ENCODE measurements at regions not wholly inside any gene's neighbourhood (a gene's known extent, or its start where the extent isn't known, plus 50 kb on each side); places are given as distances from the start of the nearest gene placed in this dataset.
"Not testable (repeated sequence)": the region's sequence is repeated elsewhere in the genome, so short reads cannot be mapped to it uniquely, and the experiment has no call there.

- no peaks in the 10 kb centered on the region for H3K36me3 ChIP-seq (ENCODE audit: control insufficient read depth, insufficient read depth, low read length)
Observed at GRCh38 chr6:15170126-15170525, 75.7 kb upstream of the JARID2 start.

GRCh38 chr6:15171026-15171425 is 74.8 kb upstream of the JARID2 start:
- Histone ChIP-seq H3K36me3 (ENCODE audit: control insufficient read depth, insufficient read depth, low read length) (no peaks in the 10 kb centered on the region), H3K4me3 (ENCODE audit: low read depth, low read length) (no peak overlapping the region), H3K27me3 (ENCODE audit: control insufficient read depth, insufficient read depth, low read length) (no peaks in the 10 kb centered on the region)
- TF ChIP-seq, protein P1, sequence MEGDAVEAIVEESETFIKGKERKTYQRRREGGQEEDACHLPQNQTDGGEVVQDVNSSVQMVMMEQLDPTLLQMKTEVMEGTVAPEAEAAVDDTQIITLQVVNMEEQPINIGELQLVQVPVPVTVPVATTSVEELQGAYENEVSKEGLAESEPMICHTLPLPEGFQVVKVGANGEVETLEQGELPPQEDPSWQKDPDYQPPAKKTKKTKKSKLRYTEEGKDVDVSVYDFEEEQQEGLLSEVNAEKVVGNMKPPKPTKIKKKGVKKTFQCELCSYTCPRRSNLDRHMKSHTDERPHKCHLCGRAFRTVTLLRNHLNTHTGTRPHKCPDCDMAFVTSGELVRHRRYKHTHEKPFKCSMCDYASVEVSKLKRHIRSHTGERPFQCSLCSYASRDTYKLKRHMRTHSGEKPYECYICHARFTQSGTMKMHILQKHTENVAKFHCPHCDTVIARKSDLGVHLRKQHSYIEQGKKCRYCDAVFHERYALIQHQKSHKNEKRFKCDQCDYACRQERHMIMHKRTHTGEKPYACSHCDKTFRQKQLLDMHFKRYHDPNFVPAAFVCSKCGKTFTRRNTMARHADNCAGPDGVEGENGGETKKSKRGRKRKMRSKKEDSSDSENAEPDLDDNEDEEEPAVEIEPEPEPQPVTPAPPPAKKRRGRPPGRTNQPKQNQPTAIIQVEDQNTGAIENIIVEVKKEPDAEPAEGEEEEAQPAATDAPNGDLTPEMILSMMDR (IDR thresholded peaks at IDR 0.05; ENCODE audit: insufficient read depth, low read length, poor library complexity, severe bottlenecking), result no peak
- no peak for DNase-seq (ENCODE audit: low read depth)

More at GRCh38 chr6:15170126-15170525, 75.7 kb upstream of the JARID2 start:
- Histone ChIP-seq H3K27me3 (ENCODE audit: control insufficient read depth, insufficient read depth, low read length) (no peaks in the 10 kb centered on the region), H3K4me3 (ENCODE audit: low read depth, low read length) (no peak overlapping the region)
- TF ChIP-seq, protein P1 (IDR thresholded peaks at IDR 0.05; ENCODE audit: insufficient read depth, low read length, poor library complexity, severe bottlenecking), result no peak
- no peak for DNase-seq (ENCODE audit: low read depth)

DNA sequence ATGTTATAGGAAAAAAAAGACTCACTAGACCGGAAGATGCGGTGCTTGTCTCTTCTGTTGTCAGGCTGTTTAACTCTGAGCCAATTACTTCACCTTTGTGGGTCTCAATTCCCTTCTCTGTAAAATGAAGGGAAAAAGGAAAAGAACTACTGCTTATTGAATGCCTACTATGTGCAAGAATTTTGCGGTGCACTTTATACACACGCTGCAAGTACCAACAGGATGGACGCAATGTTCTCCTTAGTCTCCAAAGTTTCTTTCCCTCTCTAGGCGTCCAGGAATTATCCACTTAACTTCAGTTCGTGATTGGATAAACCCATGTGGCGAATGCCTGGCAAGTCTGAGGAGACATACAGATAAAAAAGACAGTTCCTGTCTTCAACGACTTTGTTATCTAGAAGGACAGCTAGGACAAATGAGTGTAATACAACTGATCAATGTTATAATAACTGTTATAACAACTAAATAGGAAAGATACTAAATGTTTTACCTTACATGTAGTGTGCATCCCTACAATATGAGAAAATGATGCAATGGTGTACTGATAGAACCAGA is 69.0 kb upstream of the JARID2 start:
- H3K27me3 ChIP-seq (ENCODE audit: control insufficient read depth, insufficient read depth, low read length), result no peaks in the 10 kb centered on the region
- no peak overlapping the region for H3K4me3 ChIP-seq (ENCODE audit: low read depth, low read length)
- DNase-seq (ENCODE audit: low read depth), result no peak
- H3K36me3 ChIP-seq (ENCODE audit: control insufficient read depth, insufficient read depth, low read length), result no peaks in the 10 kb centered on the region
- TF ChIP-seq, protein P1 (IDR thresholded peaks at IDR 0.05; ENCODE audit: insufficient read depth, low read length, poor library complexity, severe bottlenecking), result no peak

DNA sequence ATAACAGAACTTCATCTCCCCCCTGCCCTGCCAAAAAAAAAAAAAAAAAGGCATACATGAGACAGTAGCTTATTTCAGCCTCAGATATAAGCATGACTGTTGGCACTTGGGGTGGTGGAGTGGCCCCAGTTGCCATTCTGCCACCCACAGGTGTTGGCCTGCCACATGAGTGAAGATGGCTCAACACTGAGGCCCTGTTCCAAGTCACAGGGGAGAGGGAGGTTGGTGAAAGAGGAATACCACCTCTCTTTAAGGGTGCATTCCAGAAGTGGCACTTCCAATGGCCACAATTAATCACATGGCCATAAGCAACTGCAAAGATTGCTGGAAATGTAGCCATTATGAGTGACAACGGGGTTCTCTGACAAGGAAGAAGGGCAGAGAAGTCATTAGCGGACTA is 61.9 kb upstream of the JARID2 start:
- Histone ChIP-seq H3K4me3 (ENCODE audit: low read depth, low read length) (no peak overlapping the region), H3K27me3 (ENCODE audit: control insufficient read depth, insufficient read depth, low read length) (no peaks in the 10 kb centered on the region), H3K36me3 (ENCODE audit: control insufficient read depth, insufficient read depth, low read length) (no peaks in the 10 kb centered on the region)
- no peak for DNase-seq (ENCODE audit: low read depth)
- TF ChIP-seq, protein P1 (IDR thresholded peaks at IDR 0.05; ENCODE audit: insufficient read depth, low read length, poor library complexity, severe bottlenecking), result no peak

DNA sequence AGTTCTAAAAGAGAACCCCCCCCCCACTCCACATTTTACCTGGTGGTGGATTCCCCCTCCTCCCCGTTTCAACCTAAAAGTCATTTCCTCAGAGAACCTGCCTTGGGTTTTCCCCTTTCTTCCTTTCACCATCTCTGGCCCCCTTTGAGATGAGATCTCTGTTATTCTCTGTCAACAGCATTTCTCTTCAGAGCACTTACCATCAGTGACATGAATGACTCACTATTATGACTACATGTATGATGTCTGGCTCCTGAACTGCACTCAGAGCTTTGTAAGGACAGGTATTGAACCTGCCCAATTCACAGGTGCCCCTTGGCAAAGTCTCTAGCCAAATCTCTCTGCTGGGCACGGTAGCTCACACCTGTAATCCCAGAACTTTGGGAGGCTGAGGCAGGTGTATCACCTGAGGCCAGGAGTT is 61.4 kb upstream of the JARID2 start:
- no peak for DNase-seq (ENCODE audit: low read depth)
- Histone ChIP-seq H3K4me3 (ENCODE audit: low read depth, low read length) (no peak overlapping the region), H3K27me3 (ENCODE audit: control insufficient read depth, insufficient read depth, low read length) (no peaks in the 10 kb centered on the region), H3K36me3 (ENCODE audit: control insufficient read depth, insufficient read depth, low read length) (no peaks in the 10 kb centered on the region)
- TF ChIP-seq, protein P1 (IDR thresholded peaks at IDR 0.05; ENCODE audit: insufficient read depth, low read length, poor library complexity, severe bottlenecking), result no peak

GRCh38 chr6:15185111-15185510 is 60.8 kb upstream of the JARID2 start:
- H3K4me3 ChIP-seq (ENCODE audit: low read depth, low read length); H3K36me3 ChIP-seq (ENCODE audit: control insufficient read depth, insufficient read depth, low read length); H3K27me3 ChIP-seq (ENCODE audit: control insufficient read depth, insufficient read depth, low read length); DNase-seq (ENCODE audit: low read depth): not testable (repeated sequence)

DNA sequence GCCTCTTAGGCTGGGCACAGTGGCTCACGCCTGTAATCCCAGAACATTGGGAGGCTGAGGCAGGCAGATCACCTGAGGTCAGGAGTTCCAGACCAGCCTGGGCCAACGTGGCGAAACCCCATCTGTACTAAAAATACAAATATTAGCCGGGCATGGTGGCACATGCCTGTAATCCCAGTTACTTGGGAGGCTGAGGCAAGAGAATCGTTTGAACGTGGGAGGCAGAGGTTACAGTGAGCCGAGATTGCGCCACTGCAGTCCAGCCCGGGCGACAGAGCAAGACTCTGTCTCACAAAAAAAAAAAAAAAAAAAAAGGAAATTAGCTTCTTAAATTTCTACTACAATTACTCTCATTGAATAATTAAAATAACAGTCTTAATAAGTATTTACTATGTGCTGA is 52.4 kb upstream of the JARID2 start:
- not testable (repeated sequence) for DNase-seq (ENCODE audit: low read depth); H3K27me3 ChIP-seq (ENCODE audit: control insufficient read depth, insufficient read depth, low read length); H3K36me3 ChIP-seq (ENCODE audit: control insufficient read depth, insufficient read depth, low read length); H3K4me3 ChIP-seq (ENCODE audit: low read depth, low read length)
